Activated naive CD8-positive, alpha-beta T cell treated with anti-CD3 and anti-CD28 coated beads, Interleukin-2, amount 10 ng/mL, durations not matched to agents 7 days and 5 days (primary cell): ENCODE measurements at regions not wholly inside any gene's neighbourhood (a gene's known extent, or its start where the extent isn't known, plus 50 kb on each side); places are given as distances from the start of the nearest gene placed in this dataset.

Source experiments
- ATAC-seq: fragments of 150-1000 bp; cut with Tn5 transposase; one replicate; pipeline ENCODE4 v1.10.0; 2021; ENCODE audit warnings: low read depth, moderate library complexity
- POLR2A ChIA-PET: fragments of 350-600 bp; sonication (Branson Sonifier 250); formaldehyde crosslinking; loops from one replicate; lab custom pipeline; 2021; ENCODE audit warnings: antibody characterized with exemption; lab: Charles Lee
- DNase-seq: peaks from one replicate; pipeline ENCODE4 v3.0.0; 2021
- H3K27ac Mint-ChIP-seq: one replicate; pipeline ENCODE4 v1.8.0; 2022; ENCODE audit warnings: mild to moderate bottlenecking, mixed read lengths
- H3K27me3 Mint-ChIP-seq: one replicate; pipeline ENCODE4 v1.8.0; 2022; ENCODE audit warnings: mild to moderate bottlenecking, moderate library complexity, mixed read lengths
- H3K36me3 Mint-ChIP-seq: one replicate; pipeline ENCODE4 v1.8.0; 2021; ENCODE audit warnings: mild to moderate bottlenecking, mixed read lengths
- H3K4me1 Mint-ChIP-seq: one replicate; pipeline ENCODE4 v1.8.0; 2021; ENCODE audit warnings: mixed read lengths
- H3K4me3 Mint-ChIP-seq: one replicate; pipeline ENCODE4 v1.8.0; 2022; ENCODE audit warnings: mild to moderate bottlenecking, moderate library complexity, mixed read lengths
- H3K9me3 Mint-ChIP-seq: one replicate; pipeline ENCODE4 v1.8.0; 2021; ENCODE audit warnings: mixed read lengths

GRCh38 chr2:62586981-62587380 lies 81.0 kb upstream of the TMEM17 start:
- Mint-ChIP-seq H3K9me3 (no peaks in the 10 kb centered on the region), H3K27ac (no peak overlapping the region), H3K36me3 (no peaks in the 10 kb centered on the region), H3K4me1 (no peaks in the 10 kb centered on the region), H3K4me3 (no peak overlapping the region), H3K27me3 (peaks cover 2% of the 10 kb centered on the region)
- ATAC-seq = no peak
- POLR2A ChIA-PET = no interaction called here
- no peak for DNase-seq

GRCh38 chr2:62578803-62579640 lies 73.0 kb upstream of the TMEM17 start:
- Mint-ChIP-seq H3K4me1 (no peaks in the 10 kb centered on the region), H3K9me3 (no peaks in the 10 kb centered on the region), H3K36me3 (no peaks in the 10 kb centered on the region), H3K27ac (no peak overlapping the region), H3K27me3 (peaks cover 4% of the 10 kb centered on the region), H3K4me3 (no peak overlapping the region)
- no peak for ATAC-seq
- POLR2A ChIA-PET = no interaction called here
- DNase-seq = no peak

- Mint-ChIP-seq H3K9me3 (no peaks in the 10 kb centered on the region), H3K4me3 (no peak overlapping the region), H3K36me3 (no peaks in the 10 kb centered on the region), H3K27me3 (peaks cover 4% of the 10 kb centered on the region), H3K4me1 (no peaks in the 10 kb centered on the region), H3K27ac (no peak overlapping the region)
- no peak for DNase-seq
- no peak for ATAC-seq
- POLR2A ChIA-PET = no interaction called here
These were observed 72.2 kb upstream of the TMEM17 start for GRCh38 chr2:62577994-62578781.

- POLR2A ChIA-PET = no interaction called here
- peaks cover 12% of the 10 kb centered on the region for H3K27me3 Mint-ChIP-seq
- H3K9me3 Mint-ChIP-seq = no peaks in the 10 kb centered on the region
- no peaks in the 10 kb centered on the region for H3K4me1 Mint-ChIP-seq
- DNase-seq (no peak), ATAC-seq (no peak)
- no peaks in the 10 kb centered on the region for H3K36me3 Mint-ChIP-seq
- no peak overlapping the region for H3K4me3 Mint-ChIP-seq
- no peak overlapping the region for H3K27ac Mint-ChIP-seq
These were observed 70.4 kb upstream of the TMEM17 start for GRCh38 chr2:62576276-62576939.

- Mint-ChIP-seq H3K4me3 (no peak overlapping the region), H3K36me3 (no peaks in the 10 kb centered on the region), H3K4me1 (no peaks in the 10 kb centered on the region), H3K27me3 (peaks cover 23% of the 10 kb centered on the region), H3K27ac (no peak overlapping the region), H3K9me3 (no peaks in the 10 kb centered on the region)
- POLR2A ChIA-PET = interaction anchor here (0.7 kb wide), 1 partner anchor 19 kb away, joined by 3 read pairs; no protein-coding TSS in a partner anchor
- DNase-seq (no peak), ATAC-seq (no peak)
These were observed 67.9 kb upstream of the TMEM17 start for GRCh38 chr2:62573936-62574335.

- no peak overlapping the region for H3K27ac Mint-ChIP-seq
- H3K9me3 Mint-ChIP-seq = no peaks in the 10 kb centered on the region
- H3K36me3 Mint-ChIP-seq = no peaks in the 10 kb centered on the region
- no peak for DNase-seq
- peaks cover 23% of the 10 kb centered on the region for H3K27me3 Mint-ChIP-seq
- ATAC-seq = no peak
- POLR2A ChIA-PET = no interaction called here
- no peak overlapping the region for H3K4me3 Mint-ChIP-seq
- no peaks in the 10 kb centered on the region for H3K4me1 Mint-ChIP-seq
These were observed 67.2 kb upstream of the TMEM17 start for GRCh38 chr2:62573137-62573731.

GRCh38 chr2:62570861-62571698 lies 65.1 kb upstream of the TMEM17 start:
- H3K4me3 Mint-ChIP-seq = no peak overlapping the region
- no peaks in the 10 kb centered on the region for H3K9me3 Mint-ChIP-seq
- H3K36me3 Mint-ChIP-seq = no peaks in the 10 kb centered on the region
- DNase-seq (no peak), ATAC-seq (no peak)
- H3K27me3 Mint-ChIP-seq = peaks cover 19% of the 10 kb centered on the region
- POLR2A ChIA-PET = no interaction called here
- H3K27ac Mint-ChIP-seq = no peak overlapping the region
- H3K4me1 Mint-ChIP-seq = no peaks in the 10 kb centered on the region

GRCh38 chr2:62569907-62570841 lies 64.2 kb upstream of the TMEM17 start:
- Mint-ChIP-seq H3K27ac (no peak overlapping the region), H3K4me3 (no peak overlapping the region), H3K4me1 (no peaks in the 10 kb centered on the region), H3K36me3 (no peaks in the 10 kb centered on the region), H3K27me3 (peaks cover 19% of the 10 kb centered on the region), H3K9me3 (no peaks in the 10 kb centered on the region)
- ATAC-seq (no peak), DNase-seq (no peak)
- POLR2A ChIA-PET = no interaction called here

- Mint-ChIP-seq H3K4me3 (no peak overlapping the region), H3K9me3 (no peaks in the 10 kb centered on the region), H3K27me3 (peaks cover 19% of the 10 kb centered on the region), H3K4me1 (no peaks in the 10 kb centered on the region), H3K36me3 (no peaks in the 10 kb centered on the region), H3K27ac (no peak overlapping the region)
- ATAC-seq = no peak
- DNase-seq = no peak
- POLR2A ChIA-PET = no interaction called here
These were observed 63.2 kb upstream of the TMEM17 start for GRCh38 chr2:62568983-62569837.

GRCh38 chr2:62568074-62568473 lies 62.1 kb upstream of the TMEM17 start:
- Mint-ChIP-seq H3K9me3 (no peaks in the 10 kb centered on the region), H3K4me1 (no peaks in the 10 kb centered on the region), H3K27ac (no peak overlapping the region), H3K36me3 (no peaks in the 10 kb centered on the region), H3K27me3 (peaks cover 19% of the 10 kb centered on the region), H3K4me3 (no peak overlapping the region)
- DNase-seq (no peak), ATAC-seq (no peak)
- POLR2A ChIA-PET = no interaction called here

- H3K36me3 Mint-ChIP-seq = no peaks in the 10 kb centered on the region
- peaks cover 19% of the 10 kb centered on the region for H3K27me3 Mint-ChIP-seq
- no peak for ATAC-seq
- no peaks in the 10 kb centered on the region for H3K9me3 Mint-ChIP-seq
- DNase-seq = no peak
- H3K27ac Mint-ChIP-seq = no peak overlapping the region
- H3K4me1 Mint-ChIP-seq = no peaks in the 10 kb centered on the region
- POLR2A ChIA-PET = no interaction called here
- H3K4me3 Mint-ChIP-seq = no peak overlapping the region
These were observed 61.7 kb upstream of the TMEM17 start for GRCh38 chr2:62567669-62568068.
